Esophagus muscularis mucosa (tissue), 3 donors: ENCODE measurements at regions not wholly inside any gene's neighbourhood (a gene's known extent, or its start where the extent isn't known, plus 50 kb on each side); places are given as distances from the start of the nearest gene placed in this dataset.

Experiments
- CTCF ChIP-seq, 3 experiments: fragments of 200-600 bp in 2 of 3; fragments of 450-650 bp in 1 of 3; sonication (generic) in 2 of 3; IDR thresholded peaks; one replicate each; pipeline ENCODE4 v1.5.1; 2017 to 2019; ENCODE audit warnings: antibody characterized with exemption in 3 of 3, mild to moderate bottlenecking in 2 of 3, moderate library complexity in 1 of 3
- POLR2A ChIP-seq: fragments of 450-650 bp; IDR thresholded peaks from one replicate; pipeline ENCODE4 v1.6.1; 2017; ENCODE audit warnings: antibody characterized with exemption, moderate library complexity, mild to moderate bottlenecking, low read depth
- POLR2AphosphoS5 ChIP-seq, 2 donors: sonication (generic); formaldehyde crosslinking; IDR thresholded peaks; one replicate each; pipeline ENCODE4 v1.6.1; 2017; ENCODE audit warnings: antibody characterized with exemption in 2 of 2

- TF ChIP-seq POLR2A (no peak), CTCF (IDR thresholded peaks at IDR 0.05) (no peak), POLR2AphosphoS5 (IDR thresholded peaks at IDR 0.05) (no peak)
These were observed 91.1 kb upstream of the CACNA2D1 start for GRCh38 chr7:82534684-82535083.
